ENCODE measurements at regions not wholly inside any gene's neighbourhood (a gene's known extent, or its start where the extent isn't known, plus 50 kb on each side); places are given as distances from the start of the nearest gene placed in this dataset.

GRCh38 chr5:130808691-130809090, 356.4 kb downstream of the HINT1 start:
- no peak for TF ChIP-seq CTCF (IDR thresholded peaks at IDR 0.05)
- no peak for DNase-seq
- CTCF ChIA-PET, result no interaction called here
- ATAC-seq, result no peak
- peaks cover 8% of the 10 kb centered on the region for H3K27me3 Mint-ChIP-seq
- H3K4me3 Mint-ChIP-seq, result no peak overlapping the region
- no peaks in the 10 kb centered on the region for H3K9me3 Mint-ChIP-seq
- no peak overlapping the region for H3K27ac Mint-ChIP-seq
- POLR2A ChIA-PET, result no interaction called here
- intact Hi-C loops (cut with micrococcal nuclease), result no loop called here
- no peaks in the 10 kb centered on the region for H3K36me3 Mint-ChIP-seq (ENCODE audit: low read depth)
- no peaks in the 10 kb centered on the region for H3K4me1 Mint-ChIP-seq (ENCODE audit: low read depth)

GRCh38 chr5:130805648-130806047, 359.4 kb downstream of the HINT1 start:
- Mint-ChIP-seq H3K27ac (no peak overlapping the region), H3K36me3 (ENCODE audit: low read depth) (no peaks in the 10 kb centered on the region)
- POLR2A ChIA-PET, result no interaction called here

GRCh38 chr5:130805036-130805435, 360.0 kb downstream of the HINT1 start:
- ATAC-seq, result no peak
- peaks cover 12% of the 10 kb centered on the region for H3K27me3 Mint-ChIP-seq
- peaks cover 4% of the 10 kb centered on the region for H3K9me3 Mint-ChIP-seq
- DNase-seq, result no peak
- H3K4me1 Mint-ChIP-seq (ENCODE audit: low read depth), result no peaks in the 10 kb centered on the region
- CTCF ChIA-PET, result no interaction called here
- H3K4me3 Mint-ChIP-seq, result no peak overlapping the region
- intact Hi-C loops (cut with micrococcal nuclease), result no loop called here
- H3K36me3 Mint-ChIP-seq (ENCODE audit: low read depth), result no peaks in the 10 kb centered on the region
- no peak for TF ChIP-seq CTCF (IDR thresholded peaks at IDR 0.05)
- POLR2A ChIA-PET, result no interaction called here
- no peak overlapping the region for H3K27ac Mint-ChIP-seq

More at GRCh38 chr5:130805648-130806047, 359.4 kb downstream of the HINT1 start:
- CTCF ChIA-PET, result no interaction called here
- Mint-ChIP-seq H3K9me3 (peaks cover 4% of the 10 kb centered on the region), H3K4me1 (ENCODE audit: low read depth) (no peaks in the 10 kb centered on the region), H3K4me3 (no peak overlapping the region), H3K27me3 (peaks cover 12% of the 10 kb centered on the region)
- intact Hi-C loops (cut with micrococcal nuclease), result no loop called here
- ATAC-seq (no peak), DNase-seq (no peak)
- no peak for TF ChIP-seq CTCF (IDR thresholded peaks at IDR 0.05)

- Mint-ChIP-seq H3K4me1 (ENCODE audit: low read depth) (no peaks in the 10 kb centered on the region), H3K4me3 (no peak overlapping the region), H3K27ac (no peak overlapping the region), H3K27me3 (peaks cover 9% of the 10 kb centered on the region), H3K9me3 (peaks cover 9% of the 10 kb centered on the region), H3K36me3 (ENCODE audit: low read depth) (no peaks in the 10 kb centered on the region)
- intact Hi-C loops (cut with micrococcal nuclease), result no loop called here
- POLR2A ChIA-PET, result no interaction called here
- TF ChIP-seq CTCF (IDR thresholded peaks at IDR 0.05), result no peak
- ATAC-seq (no peak), DNase-seq (no peak)
- CTCF ChIA-PET, result no interaction called here
Observed at GRCh38 chr5:130801963-130802362, 363.1 kb downstream of the HINT1 start.

GRCh38 chr5:130799015-130799414, 366.0 kb downstream of the HINT1 start:
- Mint-ChIP-seq H3K4me1 (ENCODE audit: low read depth) (no peaks in the 10 kb centered on the region), H3K27ac (no peak overlapping the region), H3K36me3 (ENCODE audit: low read depth) (no peaks in the 10 kb centered on the region), H3K27me3 (peaks cover 4% of the 10 kb centered on the region), H3K4me3 (no peak overlapping the region), H3K9me3 (peaks cover 9% of the 10 kb centered on the region)
- no peak for DNase-seq
- intact Hi-C loops (cut with micrococcal nuclease), result no loop called here
- ChIA-PET CTCF (no interaction called here), POLR2A (no interaction called here)
- no peak for ATAC-seq
- TF ChIP-seq CTCF (IDR thresholded peaks at IDR 0.05), result no peak

Data from activated CD8-positive, alpha-beta T cell treated with anti-CD3 and anti-CD28 coated beads for 36 hours (primary cell).